Osteocyte (in vitro differentiated cells): ENCODE measurements at regions not wholly inside any gene's neighbourhood (a gene's known extent, or its start where the extent isn't known, plus 50 kb on each side); places are given as distances from the start of the nearest gene placed in this dataset.

Experiments used
- DNase-seq: peaks from one replicate; pipeline ENCODE4 v3.0.0; 2021; ENCODE audit warnings: mixed read lengths; ENCODE audit not compliant: unreplicated experiment; ENCODE audit errors: extremely low spot score
- H3K27ac Mint-ChIP-seq: one replicate; pipeline ENCODE4 v1.8.0; 2021; ENCODE audit warnings: mild to moderate bottlenecking, mixed read lengths; ENCODE audit not compliant: unreplicated experiment
- H3K27me3 Mint-ChIP-seq: one replicate; pipeline ENCODE4 v1.8.0; 2021; ENCODE audit warnings: mixed read lengths; ENCODE audit not compliant: unreplicated experiment
- H3K36me3 Mint-ChIP-seq: one replicate; pipeline ENCODE4 v1.8.0; 2021; ENCODE audit warnings: mixed read lengths; ENCODE audit not compliant: unreplicated experiment
- H3K4me1 Mint-ChIP-seq: one replicate; pipeline ENCODE4 v1.8.0; 2021; ENCODE audit warnings: mixed read lengths; ENCODE audit not compliant: unreplicated experiment
- H3K4me3 Mint-ChIP-seq: one replicate; pipeline ENCODE4 v1.8.0; 2021; ENCODE audit warnings: mild to moderate bottlenecking, moderate library complexity, mixed read lengths; ENCODE audit not compliant: unreplicated experiment
- H3K9me3 Mint-ChIP-seq: one replicate; pipeline ENCODE4 v1.8.0; 2021; ENCODE audit warnings: mixed read lengths; ENCODE audit not compliant: unreplicated experiment
- TF ChIP-seq, protein P1 (sequence below): fragments of 200-600 bp; sonication (generic); IDR thresholded peaks from 2 replicates; pipeline ENCODE4 v1.5.0; 2021; ENCODE audit warnings: antibody characterized with exemption, mild to moderate bottlenecking, moderate library complexity

DNA sequence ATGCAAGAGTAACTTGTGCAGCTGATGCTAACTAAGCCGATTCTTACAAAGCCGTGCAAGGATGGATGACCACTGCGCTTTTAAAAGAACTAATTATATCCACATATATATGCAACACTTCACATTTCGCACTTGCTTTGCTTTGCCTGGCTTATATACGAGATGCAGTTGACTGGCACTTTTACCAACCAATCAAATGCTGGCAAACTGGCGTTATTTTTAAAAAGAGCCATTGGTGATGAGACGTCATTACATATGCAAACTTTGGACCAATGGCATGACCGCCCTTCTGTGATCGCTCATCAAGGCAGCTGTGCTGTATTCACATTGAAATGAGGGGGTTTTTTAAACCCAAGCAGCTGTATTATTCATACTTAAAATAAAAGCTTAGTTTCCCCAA, 1147.7 kb upstream of the WWC1 start:
- peaks cover 3% of the 10 kb centered on the region for H3K9me3 Mint-ChIP-seq
- H3K27me3 Mint-ChIP-seq, result peaks cover 5% of the 10 kb centered on the region
- TF ChIP-seq, protein P1, sequence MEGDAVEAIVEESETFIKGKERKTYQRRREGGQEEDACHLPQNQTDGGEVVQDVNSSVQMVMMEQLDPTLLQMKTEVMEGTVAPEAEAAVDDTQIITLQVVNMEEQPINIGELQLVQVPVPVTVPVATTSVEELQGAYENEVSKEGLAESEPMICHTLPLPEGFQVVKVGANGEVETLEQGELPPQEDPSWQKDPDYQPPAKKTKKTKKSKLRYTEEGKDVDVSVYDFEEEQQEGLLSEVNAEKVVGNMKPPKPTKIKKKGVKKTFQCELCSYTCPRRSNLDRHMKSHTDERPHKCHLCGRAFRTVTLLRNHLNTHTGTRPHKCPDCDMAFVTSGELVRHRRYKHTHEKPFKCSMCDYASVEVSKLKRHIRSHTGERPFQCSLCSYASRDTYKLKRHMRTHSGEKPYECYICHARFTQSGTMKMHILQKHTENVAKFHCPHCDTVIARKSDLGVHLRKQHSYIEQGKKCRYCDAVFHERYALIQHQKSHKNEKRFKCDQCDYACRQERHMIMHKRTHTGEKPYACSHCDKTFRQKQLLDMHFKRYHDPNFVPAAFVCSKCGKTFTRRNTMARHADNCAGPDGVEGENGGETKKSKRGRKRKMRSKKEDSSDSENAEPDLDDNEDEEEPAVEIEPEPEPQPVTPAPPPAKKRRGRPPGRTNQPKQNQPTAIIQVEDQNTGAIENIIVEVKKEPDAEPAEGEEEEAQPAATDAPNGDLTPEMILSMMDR, result no peak
- H3K4me3 Mint-ChIP-seq, result no peak overlapping the region
- H3K4me1 Mint-ChIP-seq, result peaks cover 3% of the 10 kb centered on the region
- no peak for DNase-seq
- no peaks in the 10 kb centered on the region for H3K36me3 Mint-ChIP-seq
- H3K27ac Mint-ChIP-seq, result no peak overlapping the region

DNA sequence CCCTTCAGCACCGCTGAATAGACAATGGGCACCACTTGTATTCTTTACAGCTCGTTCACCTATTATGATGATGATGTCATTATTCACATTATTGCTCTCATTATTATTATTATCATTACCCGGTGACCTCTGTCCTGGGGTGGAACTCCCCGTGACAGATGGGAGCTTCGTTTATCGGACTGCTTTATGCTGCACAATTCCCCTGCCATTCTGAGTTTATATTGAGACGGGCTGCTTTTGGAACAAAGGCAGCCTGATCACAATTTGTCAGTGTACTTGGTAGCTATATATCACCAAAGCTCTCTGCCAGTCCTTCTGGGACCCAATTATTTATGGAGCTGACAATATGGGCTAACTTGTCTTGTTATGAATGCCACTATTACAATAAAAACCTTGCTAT, 1145.6 kb upstream of the WWC1 start:
- TF ChIP-seq, protein P1, result no peak
- H3K27me3 Mint-ChIP-seq, result peaks cover 3% of the 10 kb centered on the region
- no peak overlapping the region for H3K27ac Mint-ChIP-seq
- no peak overlapping the region for H3K4me3 Mint-ChIP-seq
- H3K9me3 Mint-ChIP-seq, result no peaks in the 10 kb centered on the region
- H3K4me1 Mint-ChIP-seq, result peaks cover 3% of the 10 kb centered on the region
- DNase-seq, result no peak
- no peaks in the 10 kb centered on the region for H3K36me3 Mint-ChIP-seq

DNA sequence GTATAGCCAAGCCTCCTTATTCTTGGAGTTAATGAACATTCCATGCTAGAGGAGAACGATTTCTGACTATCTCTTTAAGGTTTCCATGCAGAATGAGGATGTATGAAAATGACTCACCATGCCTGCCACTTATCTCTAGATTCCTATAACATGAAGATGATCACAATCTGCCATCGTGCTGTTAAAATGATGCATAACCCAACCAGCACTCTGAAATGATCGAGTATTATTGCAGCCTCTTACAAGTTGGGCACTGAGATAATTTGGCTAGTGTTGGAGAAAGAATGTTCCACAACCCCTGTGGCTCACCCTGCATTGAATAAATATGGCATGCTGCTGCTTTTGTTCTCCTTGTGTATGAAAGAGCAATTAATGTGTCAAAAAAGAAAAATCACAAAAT, 1143.6 kb upstream of the WWC1 start:
- Mint-ChIP-seq H3K36me3 (no peaks in the 10 kb centered on the region), H3K27me3 (peaks cover 3% of the 10 kb centered on the region), H3K4me3 (no peak overlapping the region), H3K4me1 (peaks cover 3% of the 10 kb centered on the region), H3K27ac (no peak overlapping the region), H3K9me3 (no peaks in the 10 kb centered on the region)
- TF ChIP-seq, protein P1, result no peak
- no peak for DNase-seq

DNA sequence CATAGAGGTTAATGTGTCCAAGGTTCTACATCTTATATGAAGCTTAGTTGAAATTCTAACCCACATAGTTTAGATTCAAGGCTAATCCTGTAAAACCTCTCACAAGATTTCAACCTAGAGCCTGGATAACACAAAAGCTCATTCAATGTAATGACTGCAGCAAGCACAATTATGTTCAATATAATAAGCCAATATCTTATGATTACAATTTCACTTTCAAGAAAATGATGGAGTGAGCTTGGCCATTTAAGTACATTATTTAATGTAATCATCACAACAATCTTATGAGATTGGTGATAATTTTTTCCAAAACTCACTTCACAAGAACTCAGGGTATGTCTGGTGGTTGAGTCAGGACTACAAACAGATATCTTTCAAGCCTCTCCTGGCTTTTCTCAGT, 1140.8 kb upstream of the WWC1 start:
- no peak overlapping the region for H3K4me3 Mint-ChIP-seq
- H3K27ac Mint-ChIP-seq, result no peak overlapping the region
- no peak for DNase-seq
- peaks cover 3% of the 10 kb centered on the region for H3K4me1 Mint-ChIP-seq
- H3K36me3 Mint-ChIP-seq, result no peaks in the 10 kb centered on the region
- TF ChIP-seq, protein P1, result no peak
- no peaks in the 10 kb centered on the region for H3K9me3 Mint-ChIP-seq
- H3K27me3 Mint-ChIP-seq, result peaks cover 7% of the 10 kb centered on the region

DNA sequence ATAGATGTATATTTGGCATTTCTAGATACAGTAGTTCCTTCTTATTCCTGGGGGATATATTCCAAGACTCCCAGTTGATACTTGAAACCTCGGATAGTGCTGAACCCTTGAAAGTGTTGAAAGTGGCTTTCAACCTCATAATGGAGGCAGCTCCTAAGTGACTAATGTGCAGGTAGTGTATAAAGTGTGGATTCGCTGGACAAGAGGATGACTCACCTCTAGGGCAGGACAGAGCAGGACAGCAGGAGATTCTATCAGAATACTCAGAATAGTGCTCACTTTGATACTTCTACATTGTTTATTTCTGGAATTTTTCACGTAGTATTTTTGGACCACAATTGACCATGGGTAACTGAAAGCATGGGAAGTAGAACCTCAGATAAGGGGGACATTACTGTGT, 1138.9 kb upstream of the WWC1 start:
- Mint-ChIP-seq H3K4me1 (peaks cover 3% of the 10 kb centered on the region), H3K27ac (no peak overlapping the region), H3K9me3 (no peaks in the 10 kb centered on the region), H3K36me3 (no peaks in the 10 kb centered on the region), H3K4me3 (no peak overlapping the region), H3K27me3 (peaks cover 13% of the 10 kb centered on the region)
- DNase-seq, result no peak
- TF ChIP-seq, protein P1, result no peak
